ENCODE measurements at regions not wholly inside any gene's neighbourhood (a gene's known extent, or its start where the extent isn't known, plus 50 kb on each side); places are given as distances from the start of the nearest gene placed in this dataset.

DNA sequence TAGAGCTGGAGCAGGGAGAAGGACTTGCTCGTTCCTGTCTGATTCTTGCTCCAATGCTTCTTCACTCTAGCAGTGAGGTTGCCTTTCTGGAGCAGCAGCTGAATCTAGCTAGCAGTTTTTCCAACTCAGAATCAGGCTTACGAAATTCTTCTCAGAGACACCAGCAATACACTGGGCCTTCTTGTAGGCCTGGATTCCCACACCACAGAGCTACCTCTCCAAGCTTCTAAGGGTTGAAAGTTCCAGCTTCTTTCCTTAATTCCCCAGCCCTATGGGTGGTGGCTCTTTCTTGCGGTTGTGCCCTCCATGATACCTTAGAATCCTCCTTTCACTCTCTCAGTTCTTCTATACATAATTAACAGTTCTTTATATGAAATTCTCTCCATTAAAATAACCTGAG lies 586.6 kb downstream of the INHBA start:
- TF ChIP-seq, protein P1, sequence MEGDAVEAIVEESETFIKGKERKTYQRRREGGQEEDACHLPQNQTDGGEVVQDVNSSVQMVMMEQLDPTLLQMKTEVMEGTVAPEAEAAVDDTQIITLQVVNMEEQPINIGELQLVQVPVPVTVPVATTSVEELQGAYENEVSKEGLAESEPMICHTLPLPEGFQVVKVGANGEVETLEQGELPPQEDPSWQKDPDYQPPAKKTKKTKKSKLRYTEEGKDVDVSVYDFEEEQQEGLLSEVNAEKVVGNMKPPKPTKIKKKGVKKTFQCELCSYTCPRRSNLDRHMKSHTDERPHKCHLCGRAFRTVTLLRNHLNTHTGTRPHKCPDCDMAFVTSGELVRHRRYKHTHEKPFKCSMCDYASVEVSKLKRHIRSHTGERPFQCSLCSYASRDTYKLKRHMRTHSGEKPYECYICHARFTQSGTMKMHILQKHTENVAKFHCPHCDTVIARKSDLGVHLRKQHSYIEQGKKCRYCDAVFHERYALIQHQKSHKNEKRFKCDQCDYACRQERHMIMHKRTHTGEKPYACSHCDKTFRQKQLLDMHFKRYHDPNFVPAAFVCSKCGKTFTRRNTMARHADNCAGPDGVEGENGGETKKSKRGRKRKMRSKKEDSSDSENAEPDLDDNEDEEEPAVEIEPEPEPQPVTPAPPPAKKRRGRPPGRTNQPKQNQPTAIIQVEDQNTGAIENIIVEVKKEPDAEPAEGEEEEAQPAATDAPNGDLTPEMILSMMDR (IDR thresholded peaks at IDR 0.05) = no peak
- TF ChIP-seq POLR2A (IDR thresholded peaks at IDR 0.05) = no peak
